Stimulated activated CD4-positive, alpha-beta T cell treated with anti-CD3 and anti-CD28 coated beads, Interleukin-4, amount 100 ng/mL, for 4 hours (primary cell): ENCODE measurements at regions not wholly inside any gene's neighbourhood (a gene's known extent, or its start where the extent isn't known, plus 50 kb on each side); places are given as distances from the start of the nearest gene placed in this dataset.

Experiments
- DNase-seq, 2 experiments: peaks; one replicate each; pipeline ENCODE4 v3.0.0-alpha.2; 2020

GRCh38 chr5:57825031-57825686, 342.5 kb upstream of the ACTBL2 start:
- DNase-seq: no peak

GRCh38 chr5:57824623-57825022, 342.0 kb upstream of the ACTBL2 start:
- DNase-seq: no peak

- DNase-seq: no peak
Observed at GRCh38 chr5:57824047-57824446, 341.4 kb upstream of the ACTBL2 start.

GRCh38 chr5:57822651-57823050, 340.0 kb upstream of the ACTBL2 start:
- no peak for DNase-seq

- DNase-seq: no peak
Observed at GRCh38 chr5:57818397-57818796, 335.8 kb upstream of the ACTBL2 start.

GRCh38 chr5:57817924-57818323, 335.3 kb upstream of the ACTBL2 start:
- no peak for DNase-seq

GRCh38 chr5:57817001-57817453, 334.4 kb upstream of the ACTBL2 start:
- DNase-seq: no peak

GRCh38 chr5:57816108-57816507, 333.5 kb upstream of the ACTBL2 start:
- no peak for DNase-seq

GRCh38 chr5:57805732-57806131, 323.1 kb upstream of the ACTBL2 start:
- no peak for DNase-seq

- DNase-seq: no peak
Observed at GRCh38 chr5:57805170-57805569, 322.6 kb upstream of the ACTBL2 start.

GRCh38 chr5:57804505-57804904, 321.9 kb upstream of the ACTBL2 start:
- no peak for DNase-seq

- no peak for DNase-seq
Observed at GRCh38 chr5:57804007-57804444, 321.4 kb upstream of the ACTBL2 start.

GRCh38 chr5:57802131-57802530, 319.5 kb upstream of the ACTBL2 start:
- no peak for DNase-seq

- no peak for DNase-seq
Observed at GRCh38 chr5:57795203-57795602, 312.6 kb upstream of the ACTBL2 start.

GRCh38 chr5:57791875-57792274, 309.3 kb upstream of the ACTBL2 start:
- DNase-seq: no peak

- no peak for DNase-seq
Observed at GRCh38 chr5:57785946-57786345, 303.3 kb upstream of the ACTBL2 start.

- no peak for DNase-seq
Observed at GRCh38 chr5:57784121-57784520, 301.5 kb upstream of the ACTBL2 start.

- no peak for DNase-seq
Observed at GRCh38 chr5:57783693-57784092, 301.1 kb upstream of the ACTBL2 start.

GRCh38 chr5:57780961-57781325, 298.3 kb upstream of the ACTBL2 start:
- no peak for DNase-seq

- DNase-seq: no peak
Observed at GRCh38 chr5:57780306-57780960, 297.8 kb upstream of the ACTBL2 start.

GRCh38 chr5:57779383-57780223, 297.0 kb upstream of the ACTBL2 start:
- DNase-seq: no peak

- DNase-seq: no peak
Observed at GRCh38 chr5:57778501-57779091, 296.0 kb upstream of the ACTBL2 start.

GRCh38 chr5:57777174-57777581, 294.6 kb upstream of the ACTBL2 start:
- no peak for DNase-seq
